Fibroblast of lung (primary cell): ENCODE measurements at regions not wholly inside any gene's neighbourhood (a gene's known extent, or its start where the extent isn't known, plus 50 kb on each side); places are given as distances from the start of the nearest gene placed in this dataset.

Experiments used
- EZH2 ChIP-seq: IDR thresholded peaks from 2 replicates; pipeline ENCODE4 v1.5.1; 2012; ENCODE audit warnings: low read length, control low read depth, mild to moderate bottlenecking; ENCODE audit errors: missing control alignments
- TF ChIP-seq, protein P1 (sequence below), 2 donors: IDR thresholded peaks in 1 of 2; conservative IDR thresholded peaks in 1 of 2; 1 replicate in 1 of 2; 2 replicates in 1 of 2; pipeline ENCODE4 v1.5.1; 2011 to 2012; ENCODE audit warnings: low read length in 2 of 2, control low read depth in 1 of 2, inconsistent platforms in 1 of 2, low read depth in 1 of 2, mild to moderate bottlenecking in 1 of 2

GRCh38 chr1:163509114-163509513 lies 187.4 kb downstream of the NUF2 start:
- TF ChIP-seq, protein P1, sequence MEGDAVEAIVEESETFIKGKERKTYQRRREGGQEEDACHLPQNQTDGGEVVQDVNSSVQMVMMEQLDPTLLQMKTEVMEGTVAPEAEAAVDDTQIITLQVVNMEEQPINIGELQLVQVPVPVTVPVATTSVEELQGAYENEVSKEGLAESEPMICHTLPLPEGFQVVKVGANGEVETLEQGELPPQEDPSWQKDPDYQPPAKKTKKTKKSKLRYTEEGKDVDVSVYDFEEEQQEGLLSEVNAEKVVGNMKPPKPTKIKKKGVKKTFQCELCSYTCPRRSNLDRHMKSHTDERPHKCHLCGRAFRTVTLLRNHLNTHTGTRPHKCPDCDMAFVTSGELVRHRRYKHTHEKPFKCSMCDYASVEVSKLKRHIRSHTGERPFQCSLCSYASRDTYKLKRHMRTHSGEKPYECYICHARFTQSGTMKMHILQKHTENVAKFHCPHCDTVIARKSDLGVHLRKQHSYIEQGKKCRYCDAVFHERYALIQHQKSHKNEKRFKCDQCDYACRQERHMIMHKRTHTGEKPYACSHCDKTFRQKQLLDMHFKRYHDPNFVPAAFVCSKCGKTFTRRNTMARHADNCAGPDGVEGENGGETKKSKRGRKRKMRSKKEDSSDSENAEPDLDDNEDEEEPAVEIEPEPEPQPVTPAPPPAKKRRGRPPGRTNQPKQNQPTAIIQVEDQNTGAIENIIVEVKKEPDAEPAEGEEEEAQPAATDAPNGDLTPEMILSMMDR (conservative IDR thresholded peaks at IDR 0.05 in 1 of 2, IDR thresholded peaks at IDR 0.05 in 1 of 2; ENCODE audit: low read depth in 1 of 2, low read length in 2 of 2), result no peak
- no peak for TF ChIP-seq EZH2
